HPDE6-E6E7 (cell line): ENCODE measurements at regions not wholly inside any gene's neighbourhood (a gene's known extent, or its start where the extent isn't known, plus 50 kb on each side); places are given as distances from the start of the nearest gene placed in this dataset.
"Not testable (repeated sequence)": the region's sequence is repeated elsewhere in the genome, so short reads cannot be mapped to it uniquely, and the experiment has no call there.

Source experiments
- DNase-seq: peaks from one replicate; pipeline ENCODE4 v3.0.0; 2011; ENCODE audit warnings: missing footprints; ENCODE audit errors: extremely low spot score

DNA sequence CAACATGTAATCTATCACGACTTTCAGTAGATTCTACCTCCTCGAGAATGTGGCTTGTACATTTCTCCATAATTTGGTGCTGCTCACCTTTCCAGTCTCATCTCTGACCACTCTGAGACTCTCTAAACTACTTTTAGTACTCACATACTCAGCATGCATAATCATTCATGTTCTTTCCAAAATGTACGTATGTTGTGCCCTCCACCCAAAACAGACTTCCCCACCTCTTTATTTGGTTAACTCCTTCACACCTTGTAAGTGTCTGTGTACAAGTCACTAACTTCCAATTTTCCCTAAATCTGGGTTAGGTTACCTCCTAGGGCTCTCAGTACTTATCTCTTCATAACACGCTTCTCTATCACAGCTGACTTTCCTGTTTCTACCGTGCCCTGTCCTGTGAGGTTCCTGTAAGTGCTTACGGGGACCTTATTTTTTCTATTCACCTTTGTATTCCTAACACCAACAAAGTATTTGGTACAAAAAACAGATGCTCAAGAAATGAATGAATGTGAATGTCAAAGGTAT is 186.2 kb upstream of the MKLN1 start:
- no peak for DNase-seq

DNA sequence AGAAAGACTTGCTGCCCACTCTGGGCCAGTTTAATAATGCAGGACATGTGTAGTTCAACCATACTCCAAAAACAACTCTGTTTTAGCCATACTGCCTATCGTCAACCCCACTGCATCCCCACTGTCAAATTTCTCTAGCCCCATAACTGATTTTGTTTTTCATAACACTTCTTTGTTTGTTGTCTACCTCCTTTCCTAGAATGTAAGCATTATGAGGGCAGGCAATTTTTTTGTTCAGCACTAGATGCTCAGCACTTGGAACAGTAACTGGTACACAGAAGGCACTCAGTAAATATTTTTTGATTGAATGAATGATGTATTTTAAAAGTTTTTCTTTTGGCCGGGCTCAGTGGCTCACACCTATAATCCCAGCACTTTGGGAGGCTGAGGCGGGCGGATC is 183.8 kb upstream of the MKLN1 start:
- no peak for DNase-seq

DNA sequence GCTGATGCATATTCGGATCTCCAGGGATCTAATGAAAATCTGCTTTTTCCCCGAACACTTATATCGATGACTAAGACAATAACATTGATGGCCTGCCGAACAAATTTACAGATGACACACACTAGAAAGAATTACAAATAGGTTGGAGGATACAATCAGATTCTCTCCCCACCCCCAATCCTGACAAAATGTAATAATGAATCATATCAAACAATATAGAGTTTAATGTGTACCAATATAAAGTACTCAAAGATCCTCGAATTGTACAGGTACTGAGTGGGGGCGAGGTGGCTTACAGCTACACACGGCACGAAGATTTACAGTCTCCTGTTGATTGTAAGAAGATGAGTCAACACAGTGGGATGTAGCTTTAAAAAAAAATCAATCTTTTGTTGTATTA is 182.7 kb upstream of the MKLN1 start:
- DNase-seq = no peak

DNA sequence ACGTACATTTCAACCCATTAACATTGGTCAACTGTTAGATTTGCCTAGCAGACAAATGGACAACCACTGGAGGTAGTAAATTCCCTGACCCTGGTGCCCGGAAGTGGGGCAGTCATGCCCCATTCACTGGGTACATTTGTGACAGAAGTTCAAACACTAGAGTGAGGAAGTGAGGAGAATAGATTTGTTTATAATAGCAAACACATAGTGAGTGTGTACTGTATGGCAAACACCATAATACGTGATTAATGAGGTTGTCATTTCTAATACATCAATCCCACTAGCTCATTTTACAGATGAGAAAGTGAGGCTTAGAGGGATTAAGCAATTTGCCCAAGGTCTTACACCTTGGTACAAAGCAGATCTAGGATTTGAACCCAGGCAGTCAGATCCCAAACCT is 181.9 kb upstream of the MKLN1 start:
- DNase-seq = no peak

DNA sequence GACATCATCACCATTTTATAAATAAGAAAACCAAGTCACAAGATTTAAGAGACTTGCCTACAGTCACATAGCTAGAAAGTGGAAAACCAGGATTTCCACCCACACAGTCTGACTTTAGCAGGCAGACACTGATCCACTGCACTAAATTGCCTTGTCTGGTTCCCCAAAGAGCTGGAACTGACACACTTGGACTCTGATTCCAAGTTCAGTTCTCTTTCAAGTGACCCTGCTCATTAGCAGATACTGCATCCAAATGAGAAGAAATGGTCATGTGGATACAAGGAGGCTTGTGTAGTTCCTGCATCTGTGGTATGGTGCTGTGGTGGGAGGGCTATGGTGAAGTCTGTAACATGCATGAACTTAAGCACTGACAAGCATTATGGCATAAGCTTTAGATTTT is 180.1 kb upstream of the MKLN1 start:
- DNase-seq = no peak

DNA sequence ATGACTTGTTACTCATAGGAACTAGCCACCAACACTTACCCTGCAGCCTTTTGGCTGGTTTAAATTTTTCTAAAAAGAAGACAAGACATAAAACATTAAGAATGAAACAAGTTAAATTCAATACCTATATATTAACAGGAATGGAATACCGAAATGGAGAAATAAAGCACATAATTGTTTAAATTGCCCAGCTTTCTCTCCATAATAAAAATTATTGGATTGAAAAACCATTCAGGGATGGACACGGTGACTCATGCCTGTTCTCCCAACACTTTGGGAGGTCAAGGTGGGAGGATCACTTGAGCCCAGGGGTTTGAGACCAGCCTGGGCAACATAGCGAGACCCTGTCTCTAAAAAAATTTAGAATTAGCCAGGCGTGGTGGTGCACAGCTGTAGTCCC is 179.4 kb upstream of the MKLN1 start:
- no peak for DNase-seq

DNA sequence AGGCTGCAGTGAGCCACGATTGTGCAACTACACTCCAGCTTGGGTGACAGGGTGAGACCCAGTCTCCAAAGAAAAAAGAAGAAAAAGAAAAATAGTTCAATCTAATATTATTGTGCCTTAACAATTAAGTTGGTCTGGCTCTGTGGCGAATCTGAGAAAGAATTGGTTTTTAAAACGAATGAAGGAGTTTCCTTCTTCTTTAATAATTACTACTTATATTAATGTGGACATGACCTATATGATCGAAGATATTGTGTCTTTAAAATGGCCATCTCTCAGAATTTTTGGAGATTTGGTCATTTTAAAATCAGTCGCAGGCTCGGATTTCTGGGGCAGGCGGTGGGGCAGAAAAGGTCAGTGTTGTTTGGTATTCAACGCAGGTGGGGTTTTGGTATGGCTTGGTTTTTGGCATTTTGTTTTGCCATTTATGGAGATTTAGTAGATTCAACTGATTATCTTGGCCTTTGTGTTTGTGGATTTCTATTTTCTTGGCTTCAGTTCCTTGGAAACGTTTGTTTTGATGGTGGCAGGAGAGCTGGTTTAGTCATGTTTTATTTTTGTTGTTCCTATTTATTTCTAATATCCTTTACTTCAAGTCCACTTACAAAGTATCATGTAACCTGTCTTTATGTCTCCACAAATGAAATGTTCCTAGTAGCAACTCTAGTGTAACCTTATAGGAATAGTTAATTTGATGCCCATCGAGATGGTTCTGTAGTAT is 178.8 kb upstream of the MKLN1 start:
- no peak for DNase-seq

DNA sequence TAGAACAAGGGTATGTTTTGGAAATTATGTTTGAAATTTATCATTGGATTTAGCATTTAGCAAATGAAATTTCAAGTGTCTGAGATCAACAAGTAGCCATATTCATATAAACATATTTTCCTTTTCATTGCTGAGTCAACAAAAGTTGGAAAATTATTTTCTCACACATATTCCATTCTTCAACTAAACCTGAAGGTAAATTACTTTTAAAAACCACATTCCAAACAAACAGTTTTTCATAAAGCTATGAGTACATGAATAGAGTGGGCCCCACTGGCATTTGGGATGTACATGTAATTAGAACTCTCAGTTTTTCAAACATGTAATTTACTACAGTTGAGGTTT is 178.3 kb upstream of the MKLN1 start:
- no peak for DNase-seq

DNA sequence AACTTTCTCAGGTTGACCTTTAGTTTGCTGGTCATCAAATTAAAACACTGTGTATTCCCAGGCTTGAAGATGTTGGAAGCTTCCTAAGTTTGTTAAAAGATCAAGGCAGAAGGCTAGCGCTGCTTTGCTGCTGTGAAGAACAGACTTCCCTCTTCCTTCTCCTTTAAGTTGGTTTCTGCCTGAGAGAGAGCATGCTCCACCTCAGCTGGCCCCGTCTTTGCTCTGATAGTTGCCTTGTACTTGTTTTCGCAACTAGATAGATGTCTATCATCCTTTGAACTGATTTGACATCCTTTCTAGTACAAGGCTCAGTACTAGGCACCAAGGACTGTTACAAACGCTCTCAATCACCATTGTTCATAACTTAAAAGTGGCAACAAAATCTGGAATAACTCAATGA is 177.8 kb upstream of the MKLN1 start:
- DNase-seq = no peak

DNA sequence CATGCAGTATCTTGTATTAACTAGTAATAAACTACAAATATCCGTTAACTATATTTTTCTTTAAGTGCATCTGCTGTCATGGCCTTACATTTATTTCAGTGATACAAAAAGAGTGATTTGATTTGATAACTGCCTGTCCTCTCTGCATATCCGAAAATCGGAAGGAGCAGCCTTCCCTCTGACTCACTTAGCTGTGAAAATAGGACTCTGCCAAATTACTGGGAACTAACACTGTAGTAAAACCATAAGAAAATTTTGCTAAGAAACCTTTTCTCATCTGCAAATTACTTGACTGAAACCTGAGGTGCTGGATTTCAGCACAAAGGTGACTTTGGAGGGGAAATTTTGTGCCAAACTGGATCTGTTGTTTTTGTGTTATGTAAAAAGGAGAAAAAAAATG is 176.6 kb upstream of the MKLN1 start:
- no peak for DNase-seq

DNA sequence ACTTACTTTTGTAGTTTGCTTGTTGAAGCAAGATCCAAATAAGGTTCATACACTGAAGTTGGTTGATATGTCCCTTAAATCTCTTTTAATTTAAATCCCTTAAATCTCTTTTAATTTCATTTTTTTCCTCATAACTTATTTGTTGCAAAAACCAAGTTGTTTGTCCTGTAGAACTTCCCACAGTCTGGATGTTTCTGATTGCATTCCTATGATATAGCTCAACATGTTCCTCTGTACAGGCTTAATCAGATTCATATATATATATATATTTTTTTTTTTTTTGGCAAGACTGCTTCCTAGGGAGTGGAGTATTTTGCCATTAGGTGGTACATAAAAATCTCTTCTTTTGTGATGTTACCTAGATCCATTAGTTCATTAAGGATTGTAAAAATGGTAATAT is 174.9 kb upstream of the MKLN1 start:
- no peak for DNase-seq

DNA sequence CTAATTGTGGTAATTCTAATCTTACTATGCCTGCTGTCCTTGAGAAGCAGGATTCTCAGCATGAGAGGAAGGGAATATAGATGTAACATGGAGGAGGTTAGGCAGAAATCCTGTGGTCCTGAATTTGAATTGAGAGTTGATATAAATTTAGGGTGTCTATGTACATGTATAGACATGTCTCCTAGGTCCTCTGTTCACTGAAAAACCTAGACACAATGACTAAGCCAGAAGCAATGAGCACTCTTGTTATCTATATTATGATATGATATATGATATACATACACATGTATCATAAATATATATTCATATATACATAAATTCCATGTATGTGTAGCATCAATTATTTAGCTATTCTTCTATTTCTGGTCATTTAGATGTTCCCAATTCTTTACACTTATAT is 173.3 kb upstream of the MKLN1 start:
- DNase-seq = no peak

DNA sequence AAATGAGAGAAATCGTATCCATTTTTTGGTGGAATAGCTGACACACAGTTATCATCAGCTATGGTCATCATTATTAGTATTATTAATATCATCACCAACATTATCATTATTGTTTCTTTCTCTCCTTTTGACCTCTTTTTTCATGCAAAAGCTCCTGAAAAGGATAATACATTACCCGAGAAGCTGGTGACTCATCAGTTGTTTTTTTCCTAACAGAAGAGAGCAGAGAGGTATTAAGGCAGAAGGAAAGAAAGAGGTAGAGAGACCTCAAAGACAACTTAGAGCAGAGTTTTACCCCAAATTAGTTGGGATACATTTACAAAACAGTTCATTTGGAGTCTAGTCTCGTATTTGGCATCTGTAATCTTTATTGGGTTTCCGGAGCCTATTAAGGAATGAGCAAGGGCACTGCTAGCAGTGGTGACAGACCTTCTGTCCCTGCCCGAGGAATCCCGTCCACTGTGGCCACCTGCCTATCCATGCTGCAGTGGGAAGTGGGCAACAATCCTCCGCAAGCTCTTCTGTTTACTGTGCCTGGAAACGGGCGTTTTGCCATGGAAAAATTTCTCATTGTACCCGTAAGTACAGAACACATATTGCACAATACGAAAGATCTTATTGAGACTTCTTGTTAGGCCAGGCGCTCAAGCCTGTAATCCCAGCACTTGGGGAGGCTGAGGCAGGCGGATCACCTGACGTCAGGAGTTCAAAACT is 170.0 kb upstream of the MKLN1 start:
- no peak for DNase-seq

DNA sequence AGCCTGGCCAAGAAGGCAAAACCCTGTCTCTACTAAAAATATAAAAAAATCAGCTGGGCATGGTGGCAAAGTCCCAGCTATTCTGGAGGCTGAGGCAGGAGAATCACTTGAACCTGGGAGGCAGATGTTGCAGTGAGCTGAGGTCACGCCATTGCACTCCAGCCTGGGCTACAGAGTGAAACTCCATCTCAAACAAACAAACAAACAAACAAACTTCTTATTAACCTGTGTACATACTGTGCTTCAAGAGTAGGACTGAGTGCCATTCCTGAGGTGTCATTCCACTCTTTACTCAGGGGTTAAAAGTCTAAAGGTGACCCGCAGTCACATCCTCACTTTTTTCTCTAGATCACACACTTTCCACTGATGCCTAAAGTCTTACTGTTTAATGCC is 169.4 kb upstream of the MKLN1 start:
- DNase-seq = not testable (repeated sequence)

DNA sequence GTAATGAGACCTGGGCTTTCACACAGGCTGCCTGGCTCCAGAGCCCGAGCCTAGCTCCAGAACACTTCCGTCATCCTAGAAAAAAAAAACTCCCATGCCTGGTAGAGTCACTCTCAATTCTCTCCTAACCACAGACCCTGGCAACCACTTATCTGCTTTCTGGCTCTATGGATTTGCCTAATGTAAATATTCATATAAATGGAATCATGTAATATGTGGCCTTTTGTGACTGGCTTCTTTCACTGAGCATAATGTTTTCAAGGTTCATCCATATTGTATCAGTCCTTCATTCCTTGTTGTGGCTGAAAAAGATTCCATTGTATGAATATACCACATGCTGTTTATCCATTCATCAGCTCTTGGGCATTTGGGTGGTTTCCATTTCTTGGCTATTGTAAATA is 167.7 kb upstream of the MKLN1 start:
- DNase-seq = no peak

DNA sequence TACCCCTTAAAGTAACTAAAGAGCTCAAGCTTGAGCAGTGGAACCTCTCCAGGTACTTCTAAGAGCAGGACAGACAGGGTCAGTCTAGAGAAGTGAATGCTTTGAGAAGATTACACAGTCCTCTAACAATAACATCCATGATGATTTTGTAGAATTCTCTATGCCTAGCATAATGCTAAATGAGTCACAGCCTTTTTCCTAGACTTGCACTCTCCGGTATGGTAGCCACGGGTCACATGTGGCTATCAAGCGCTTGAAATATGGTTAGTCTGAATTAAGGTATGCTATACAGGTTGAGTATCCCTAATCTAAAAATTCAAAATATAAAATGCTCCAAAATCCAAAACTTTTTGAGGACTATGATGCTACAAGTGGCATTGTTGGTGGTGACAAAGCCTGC is 166.6 kb upstream of the MKLN1 start:
- DNase-seq = no peak

DNA sequence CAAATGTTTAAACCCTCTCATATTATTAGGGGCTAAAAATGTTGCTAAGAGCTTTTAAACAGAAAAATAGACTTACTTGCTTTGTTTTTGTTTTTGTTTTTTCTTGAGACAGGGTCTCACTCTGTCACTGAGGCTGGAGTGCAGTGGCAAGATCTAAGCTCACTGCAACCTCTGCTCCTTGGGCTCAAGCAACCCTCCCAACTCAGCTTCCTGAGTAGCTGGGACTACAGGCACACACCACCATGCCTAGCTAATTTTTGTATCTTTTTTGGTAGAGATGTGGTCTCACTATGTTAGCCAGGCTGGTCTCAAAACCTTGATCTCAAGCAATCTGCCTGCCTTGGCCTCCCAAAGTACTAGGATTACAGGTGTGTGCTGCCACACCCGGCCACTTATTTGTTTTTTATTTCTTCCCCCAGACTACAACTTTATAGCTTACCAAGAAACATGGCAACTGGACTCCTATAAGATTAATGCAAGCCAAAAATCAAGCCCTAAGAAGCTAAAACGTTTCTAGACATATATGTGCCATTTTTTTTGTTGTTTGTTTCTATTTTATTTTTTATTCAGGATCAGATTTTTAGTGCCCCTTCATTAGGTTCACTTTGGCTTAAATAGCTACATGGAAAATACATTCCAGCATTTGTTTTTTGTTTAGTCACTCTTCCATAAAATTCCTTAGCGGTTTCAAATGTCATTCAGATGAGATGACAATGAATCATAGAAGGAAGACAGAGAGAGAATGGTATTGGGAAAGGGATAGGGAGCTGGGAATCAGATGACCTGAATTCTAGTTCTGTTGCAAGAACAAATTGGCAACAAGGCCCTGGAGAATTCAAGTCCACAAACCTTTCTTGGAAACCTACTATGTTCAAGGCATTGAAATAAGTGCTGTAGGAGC is 163.4 kb upstream of the MKLN1 start:
- DNase-seq = peak; percentile 36

DNA sequence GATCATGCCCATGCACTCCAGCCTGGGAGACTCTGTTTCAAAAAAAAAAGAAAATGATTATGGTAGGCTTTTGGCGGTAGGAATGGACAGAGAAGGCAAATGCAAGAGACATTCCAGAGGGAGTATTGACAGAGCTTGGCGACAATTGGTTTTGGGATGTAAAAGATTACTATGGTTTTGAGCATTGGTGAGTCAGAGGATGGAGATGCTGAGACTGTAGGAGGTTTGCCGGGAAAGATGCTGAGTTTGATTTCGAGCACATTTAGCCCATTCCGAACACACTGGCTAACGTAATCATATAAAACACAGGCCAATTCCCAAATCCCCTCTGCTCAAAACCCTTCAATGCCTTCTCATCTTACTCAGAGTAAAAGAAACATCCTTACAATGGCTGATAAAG is 161.6 kb upstream of the MKLN1 start:
- no peak for DNase-seq

DNA sequence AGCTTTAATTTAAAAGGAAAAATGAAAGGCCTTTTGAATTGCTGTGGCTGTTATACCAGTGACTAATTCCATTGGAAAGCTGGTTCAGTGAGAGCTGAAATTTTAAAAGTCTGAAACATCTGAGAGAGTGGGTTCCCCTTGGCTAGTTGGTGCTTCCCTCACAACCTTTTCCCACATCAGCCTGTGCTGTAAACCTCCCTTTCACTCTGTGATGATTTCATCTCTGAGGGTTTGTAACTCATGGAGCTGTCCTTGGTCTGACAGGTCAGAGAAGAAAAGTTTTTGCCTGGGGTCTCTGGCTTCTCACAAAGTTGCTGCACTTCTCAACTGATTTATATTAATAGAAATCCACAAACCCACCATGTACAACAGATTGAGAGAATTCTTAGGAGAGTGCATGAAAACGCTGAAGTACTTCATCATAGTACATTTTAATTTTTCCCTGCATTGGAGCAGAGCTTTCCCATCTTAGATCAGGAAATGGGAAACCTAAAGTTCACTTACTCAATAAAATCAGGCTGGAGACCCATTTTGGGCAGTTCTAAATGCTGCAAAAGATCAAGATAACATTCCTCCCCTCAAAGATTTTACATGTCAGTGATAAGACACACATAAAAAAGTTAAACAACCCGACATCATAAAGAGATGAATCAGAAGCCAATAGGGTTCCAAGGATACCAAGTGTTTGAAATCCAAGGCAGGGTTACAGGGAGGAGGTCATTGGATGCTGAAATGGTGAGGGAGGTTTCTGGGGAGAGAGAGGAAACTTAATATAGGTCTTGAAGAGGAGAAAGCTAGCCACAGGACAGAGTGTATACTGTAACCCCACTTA is 157.0 kb upstream of the MKLN1 start:
- DNase-seq = no peak

DNA sequence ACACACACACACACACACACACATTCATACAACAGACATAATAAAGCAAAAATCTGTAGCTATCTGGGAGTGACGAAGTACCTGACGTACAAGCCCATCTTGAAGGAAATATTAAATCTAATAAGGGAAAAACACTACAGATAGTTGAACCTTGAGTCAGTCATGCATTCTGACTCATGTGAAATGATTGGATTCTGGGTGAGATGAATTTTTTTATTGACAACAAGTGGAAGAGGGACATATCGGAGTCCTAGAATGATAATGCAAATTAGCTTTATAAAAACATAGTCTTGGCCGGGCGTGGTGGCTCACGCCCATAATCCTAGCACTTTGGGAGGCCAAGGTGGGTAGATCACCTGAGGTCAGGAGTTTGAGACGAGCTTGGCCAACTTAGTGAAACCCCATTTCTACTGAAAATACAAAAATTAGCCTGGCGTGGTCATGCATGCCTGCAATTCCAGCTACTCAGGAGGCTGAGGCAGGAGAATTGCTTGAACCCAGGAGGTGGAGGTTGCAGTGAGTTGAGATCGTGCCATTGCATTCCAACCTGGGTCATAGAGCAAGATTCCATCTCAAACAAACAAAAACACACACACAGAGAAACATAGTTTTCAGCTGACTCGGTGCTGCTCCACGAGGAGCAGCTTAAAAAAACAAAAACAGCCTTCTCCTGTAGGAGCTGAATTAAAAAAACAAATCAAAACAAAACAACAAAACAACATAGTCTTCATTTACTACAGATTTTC is 154.4 kb upstream of the MKLN1 start:
- peak; percentile 53 for DNase-seq

DNA sequence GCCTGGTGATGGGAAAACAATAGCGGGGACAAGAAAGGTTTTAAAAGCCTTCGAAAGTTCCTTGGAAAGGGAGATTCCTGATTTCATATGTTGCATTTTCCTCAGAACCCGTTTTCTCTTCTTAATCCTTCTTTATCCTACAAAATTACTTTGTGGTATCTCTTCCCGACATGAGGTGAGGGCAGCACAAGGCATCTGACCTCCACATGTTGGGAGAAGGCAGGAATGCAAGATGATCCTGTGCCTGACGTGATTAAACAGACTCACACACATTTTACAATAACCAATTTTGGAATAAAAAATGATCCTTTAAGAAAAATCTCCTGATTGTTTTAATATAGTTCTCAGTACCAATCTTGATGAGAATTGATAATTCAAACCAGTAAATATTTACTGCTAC is 153.3 kb upstream of the MKLN1 start:
- DNase-seq = no peak
